Calu3 (cell line): ENCODE measurements at regions not wholly inside any gene's neighbourhood (a gene's known extent, or its start where the extent isn't known, plus 50 kb on each side); places are given as distances from the start of the nearest gene placed in this dataset.

Experiments used
- BruUV-seq: library from RNA; stranded (reverse); fragments of 400-500 nt; replicated peaks from 2 replicates; lab custom pipeline; 2021; lab: Mats Ljungman, UMichigan
- CTCF ChIA-PET: fragments of 300-600 bp; sonication (Branson Sonifier 250); formaldehyde crosslinking; loops from one replicate; lab custom pipeline; 2022; ENCODE audit warnings: antibody characterized with exemption; lab: Charles Lee
- DNase-seq: peaks from one replicate; pipeline ENCODE4 v3.0.0; 2022
- H3K27ac Mint-ChIP-seq: one replicate; pipeline ENCODE4 v1.8.0; 2022; ENCODE audit warnings: mixed read lengths; ENCODE audit not compliant: unreplicated experiment
- H3K27me3 Mint-ChIP-seq: one replicate; pipeline ENCODE4 v1.8.0; 2022; ENCODE audit warnings: mixed read lengths; ENCODE audit not compliant: unreplicated experiment
- H3K36me3 Mint-ChIP-seq: one replicate; pipeline ENCODE4 v1.8.0; 2022; ENCODE audit warnings: mild to moderate bottlenecking, moderate library complexity, mixed read lengths; ENCODE audit not compliant: insufficient read depth, unreplicated experiment
- H3K4me1 Mint-ChIP-seq: one replicate; pipeline ENCODE4 v1.8.0; 2022; ENCODE audit warnings: mild to moderate bottlenecking, low read depth, mixed read lengths; ENCODE audit not compliant: unreplicated experiment
- H3K4me3 Mint-ChIP-seq: one replicate; pipeline ENCODE4 v1.8.0; 2022; ENCODE audit warnings: mild to moderate bottlenecking, low read depth, moderate library complexity, mixed read lengths; ENCODE audit not compliant: unreplicated experiment
- H3K9me3 Mint-ChIP-seq: one replicate; pipeline ENCODE4 v1.8.0; 2022; ENCODE audit warnings: low read depth, mixed read lengths; ENCODE audit not compliant: unreplicated experiment
- CTCF ChIP-seq: fragments of 200-600 bp; IDR thresholded peaks from one replicate; pipeline ENCODE4 v1.8.0; 2022; ENCODE audit warnings: antibody characterized with exemption; ENCODE audit not compliant: unreplicated experiment
- intact Hi-C: fragments of 100-400 bp; cut with micrococcal nuclease; formaldehyde crosslinking; loops from one replicate; pipeline ENCODE4 v1.10.0; 2022; ENCODE audit not compliant: unreplicated experiment

- intact Hi-C loops: no loop called here
- BruUV-seq: no TSS peak
- peaks cover 7% of the 10 kb centered on the region for H3K9me3 Mint-ChIP-seq
- H3K27ac Mint-ChIP-seq: no peak overlapping the region
- DNase-seq: no peak
- peaks cover 5% of the 10 kb centered on the region for H3K36me3 Mint-ChIP-seq
- CTCF ChIA-PET: no interaction called here
- H3K4me3 Mint-ChIP-seq: no peak overlapping the region
- H3K27me3 Mint-ChIP-seq: no peaks in the 10 kb centered on the region
- H3K4me1 Mint-ChIP-seq: no peaks in the 10 kb centered on the region
- TF ChIP-seq CTCF: no peak
These were observed 416.7 kb upstream of the CADM1 start for GRCh38 chr11:115920841-115921480.

- Mint-ChIP-seq H3K4me3 (no peak overlapping the region), H3K4me1 (no peaks in the 10 kb centered on the region), H3K9me3 (peaks cover 9% of the 10 kb centered on the region), H3K27ac (no peak overlapping the region), H3K36me3 (peaks cover 5% of the 10 kb centered on the region), H3K27me3 (no peaks in the 10 kb centered on the region)
- TF ChIP-seq CTCF: no peak
- no TSS peak for BruUV-seq
- CTCF ChIA-PET: no interaction called here
- DNase-seq: no peak
- intact Hi-C loops: no loop called here
These were observed 415.9 kb upstream of the CADM1 start for GRCh38 chr11:115920092-115920461.

GRCh38 chr11:115919341-115920091, 415.3 kb upstream of the CADM1 start:
- Mint-ChIP-seq H3K4me3 (no peak overlapping the region), H3K27ac (no peak overlapping the region), H3K9me3 (peaks cover 9% of the 10 kb centered on the region), H3K4me1 (no peaks in the 10 kb centered on the region), H3K27me3 (no peaks in the 10 kb centered on the region), H3K36me3 (peaks cover 5% of the 10 kb centered on the region)
- intact Hi-C loops: no loop called here
- TF ChIP-seq CTCF: no peak
- BruUV-seq: no TSS peak
- DNase-seq: no peak
- CTCF ChIA-PET: no interaction called here

- Mint-ChIP-seq H3K4me3 (no peak overlapping the region), H3K27me3 (no peaks in the 10 kb centered on the region), H3K27ac (no peak overlapping the region), H3K36me3 (peaks cover 5% of the 10 kb centered on the region), H3K9me3 (peaks cover 9% of the 10 kb centered on the region), H3K4me1 (no peaks in the 10 kb centered on the region)
- CTCF ChIA-PET: interaction anchor here (0.5 kb wide), 1 partner anchor 409 kb away, joined by 6 read pairs; no protein-coding TSS in a partner anchor
- no peak for DNase-seq
- TF ChIP-seq CTCF: no peak
- intact Hi-C loops: no loop called here
- no TSS peak for BruUV-seq
These were observed 414.4 kb upstream of the CADM1 start for GRCh38 chr11:115918576-115918975.
